ENCODE measurements at regions not wholly inside any gene's neighbourhood (a gene's known extent, or its start where the extent isn't known, plus 50 kb on each side); places are given as distances from the start of the nearest gene placed in this dataset.

DNA sequence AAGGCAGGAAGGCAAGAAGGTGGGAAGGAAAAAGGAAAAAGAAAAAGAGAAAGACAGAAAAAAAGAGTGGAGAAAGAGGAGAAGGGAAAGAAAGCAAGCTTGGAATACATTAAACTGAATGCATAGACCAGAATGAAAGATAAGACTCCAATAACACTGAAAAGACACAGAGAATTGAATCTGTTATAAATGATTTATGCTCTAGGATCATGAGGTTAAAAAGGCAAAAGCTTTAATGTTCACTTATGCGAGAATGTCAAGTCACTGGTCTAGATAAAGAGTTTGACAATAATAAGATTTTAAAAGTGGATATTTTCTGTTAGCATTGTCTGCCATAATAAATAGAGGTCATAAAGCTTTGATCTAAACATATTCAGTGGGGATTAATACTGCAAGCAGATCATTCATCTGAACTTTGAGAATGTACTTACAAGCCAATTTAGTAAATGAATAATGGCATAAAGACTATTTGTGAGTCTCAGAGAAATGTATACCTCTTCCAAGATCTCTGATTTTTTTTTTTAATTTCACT, 1069.2 kb upstream of the SLC39A10 start:
- no peak for TF ChIP-seq CTCF (IDR thresholded peaks at IDR 0.05; ENCODE audit: insufficient read depth, low read depth, low read length)
- no peak for TF ChIP-seq EZH2 (IDR thresholded peaks at IDR 0.05; ENCODE audit: insufficient read depth, low read length)
